DND-41 (cell line): ENCODE measurements at regions not wholly inside any gene's neighbourhood (a gene's known extent, or its start where the extent isn't known, plus 50 kb on each side); places are given as distances from the start of the nearest gene placed in this dataset.

Source experiments
- EZH2 ChIP-seq: IDR thresholded peaks from 3 replicates; pipeline ENCODE4 v1.6.1; 2012; ENCODE audit warnings: borderline replicate concordance, low read depth, mild to moderate bottlenecking, moderate library complexity, low read length, inconsistent platforms; ENCODE audit not compliant: severe bottlenecking
- TF ChIP-seq, protein P1 (sequence below): IDR thresholded peaks from 2 replicates; pipeline ENCODE4 v1.5.1; 2012; ENCODE audit warnings: borderline replicate concordance, low read length, moderate library complexity, mild to moderate bottlenecking; ENCODE audit not compliant: poor library complexity, severe bottlenecking; ENCODE audit errors: extremely low read depth

DNA sequence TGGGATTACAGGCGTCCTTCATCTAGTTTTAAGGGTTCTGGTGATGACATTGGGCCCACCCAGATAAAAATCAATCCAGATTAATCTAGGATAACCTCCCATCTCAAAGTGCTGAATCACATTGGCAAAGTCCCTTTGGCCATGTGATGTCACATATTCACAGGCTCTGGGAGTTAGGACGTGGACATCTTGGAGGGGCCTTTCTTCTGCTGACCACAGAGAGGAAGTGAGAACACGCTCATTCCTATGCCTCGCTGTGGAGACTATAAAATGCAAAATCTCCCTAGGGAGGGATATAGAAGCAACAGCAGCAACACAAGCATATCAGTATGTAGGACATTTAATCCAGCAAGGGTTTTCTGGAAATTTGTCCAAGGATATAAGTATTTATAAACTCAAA lies 266.0 kb upstream of the PITRM1 start:
- no peak for TF ChIP-seq EZH2
- TF ChIP-seq, protein P1, sequence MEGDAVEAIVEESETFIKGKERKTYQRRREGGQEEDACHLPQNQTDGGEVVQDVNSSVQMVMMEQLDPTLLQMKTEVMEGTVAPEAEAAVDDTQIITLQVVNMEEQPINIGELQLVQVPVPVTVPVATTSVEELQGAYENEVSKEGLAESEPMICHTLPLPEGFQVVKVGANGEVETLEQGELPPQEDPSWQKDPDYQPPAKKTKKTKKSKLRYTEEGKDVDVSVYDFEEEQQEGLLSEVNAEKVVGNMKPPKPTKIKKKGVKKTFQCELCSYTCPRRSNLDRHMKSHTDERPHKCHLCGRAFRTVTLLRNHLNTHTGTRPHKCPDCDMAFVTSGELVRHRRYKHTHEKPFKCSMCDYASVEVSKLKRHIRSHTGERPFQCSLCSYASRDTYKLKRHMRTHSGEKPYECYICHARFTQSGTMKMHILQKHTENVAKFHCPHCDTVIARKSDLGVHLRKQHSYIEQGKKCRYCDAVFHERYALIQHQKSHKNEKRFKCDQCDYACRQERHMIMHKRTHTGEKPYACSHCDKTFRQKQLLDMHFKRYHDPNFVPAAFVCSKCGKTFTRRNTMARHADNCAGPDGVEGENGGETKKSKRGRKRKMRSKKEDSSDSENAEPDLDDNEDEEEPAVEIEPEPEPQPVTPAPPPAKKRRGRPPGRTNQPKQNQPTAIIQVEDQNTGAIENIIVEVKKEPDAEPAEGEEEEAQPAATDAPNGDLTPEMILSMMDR = no peak
